Activated T-helper 2 cell treated with anti-CD3 and anti-CD28 coated beads, Interferon-gamma antibody, Interleukin-2, Interleukin-4, amounts not matched to agents 10 μg/mL and 5 μg/mL and 100 μg/mL, durations not matched to agents 14 hours and 24 hours and 36 hours (primary cell): ENCODE measurements at regions not wholly inside any gene's neighbourhood (a gene's known extent, or its start where the extent isn't known, plus 50 kb on each side); places are given as distances from the start of the nearest gene placed in this dataset.

ENCODE experiments used
- DNase-seq: peaks from one replicate; pipeline ENCODE4 v3.0.0; 2021; ENCODE audit warnings: low spot score
- H3K27ac Mint-ChIP-seq: one replicate; pipeline ENCODE4 v1.8.0; 2021; ENCODE audit warnings: mixed read lengths
- H3K27me3 Mint-ChIP-seq: one replicate; pipeline ENCODE4 v1.8.0; 2021; ENCODE audit warnings: low read depth, mixed read lengths
- H3K36me3 Mint-ChIP-seq: one replicate; pipeline ENCODE4 v1.8.0; 2021; ENCODE audit warnings: low read depth, mixed read lengths
- H3K4me1 Mint-ChIP-seq: one replicate; pipeline ENCODE4 v1.8.0; 2021; ENCODE audit warnings: low read depth, mixed read lengths
- H3K4me3 Mint-ChIP-seq: one replicate; pipeline ENCODE4 v1.8.0; 2021; ENCODE audit warnings: low read depth, mild to moderate bottlenecking, moderate library complexity, mixed read lengths
- H3K9me3 Mint-ChIP-seq: one replicate; pipeline ENCODE4 v1.8.0; 2021; ENCODE audit warnings: mixed read lengths
- intact Hi-C: fragments of 100-400 bp; cut with micrococcal nuclease; formaldehyde crosslinking; loops from one replicate; pipeline ENCODE4 v1.15.1; 2023

GRCh38 chr6:147709396-147710272 lies 201.1 kb downstream of the SAMD5 start:
- Mint-ChIP-seq H3K4me3 (no peak overlapping the region), H3K36me3 (no peaks in the 10 kb centered on the region), H3K27me3 (no peaks in the 10 kb centered on the region), H3K9me3 (no peaks in the 10 kb centered on the region), H3K27ac (no peak overlapping the region), H3K4me1 (no peaks in the 10 kb centered on the region)
- intact Hi-C loops = no loop called here
- DNase-seq = no peak

GRCh38 chr6:147710890-147711289 lies 202.4 kb downstream of the SAMD5 start:
- Mint-ChIP-seq H3K27me3 (no peaks in the 10 kb centered on the region), H3K4me3 (no peak overlapping the region), H3K9me3 (no peaks in the 10 kb centered on the region), H3K27ac (no peak overlapping the region), H3K4me1 (no peaks in the 10 kb centered on the region), H3K36me3 (no peaks in the 10 kb centered on the region)
- intact Hi-C loops = no loop called here
- no peak for DNase-seq

GRCh38 chr6:147711476-147711875 lies 203.0 kb downstream of the SAMD5 start:
- Mint-ChIP-seq H3K4me3 (no peak overlapping the region), H3K36me3 (no peaks in the 10 kb centered on the region), H3K9me3 (no peaks in the 10 kb centered on the region), H3K27ac (no peak overlapping the region), H3K27me3 (no peaks in the 10 kb centered on the region), H3K4me1 (no peaks in the 10 kb centered on the region)
- no peak for DNase-seq
- intact Hi-C loops = no loop called here

- Mint-ChIP-seq H3K36me3 (no peaks in the 10 kb centered on the region), H3K9me3 (no peaks in the 10 kb centered on the region), H3K4me3 (no peak overlapping the region), H3K27me3 (no peaks in the 10 kb centered on the region), H3K27ac (no peak overlapping the region), H3K4me1 (no peaks in the 10 kb centered on the region)
- intact Hi-C loops = no loop called here
- no peak for DNase-seq
Observed at GRCh38 chr6:147712841-147713240, 204.4 kb downstream of the SAMD5 start.

GRCh38 chr6:147715035-147715434 lies 206.5 kb downstream of the SAMD5 start:
- no peak for DNase-seq
- Mint-ChIP-seq H3K27ac (no peak overlapping the region), H3K9me3 (no peaks in the 10 kb centered on the region), H3K4me1 (no peaks in the 10 kb centered on the region), H3K4me3 (no peak overlapping the region), H3K36me3 (no peaks in the 10 kb centered on the region), H3K27me3 (no peaks in the 10 kb centered on the region)
- intact Hi-C loops = no loop called here

GRCh38 chr6:147716434-147716833 lies 207.9 kb downstream of the SAMD5 start:
- Mint-ChIP-seq H3K4me3 (no peak overlapping the region), H3K9me3 (no peaks in the 10 kb centered on the region), H3K4me1 (no peaks in the 10 kb centered on the region), H3K27me3 (no peaks in the 10 kb centered on the region), H3K36me3 (no peaks in the 10 kb centered on the region), H3K27ac (no peak overlapping the region)
- DNase-seq = no peak
- intact Hi-C loops = no loop called here

- no peak overlapping the region for H3K27ac Mint-ChIP-seq
- no peaks in the 10 kb centered on the region for H3K27me3 Mint-ChIP-seq
- H3K9me3 Mint-ChIP-seq = no peaks in the 10 kb centered on the region
- intact Hi-C loops = no loop called here
- H3K36me3 Mint-ChIP-seq = no peaks in the 10 kb centered on the region
- H3K4me1 Mint-ChIP-seq = no peaks in the 10 kb centered on the region
- H3K4me3 Mint-ChIP-seq = no peak overlapping the region
- no peak for DNase-seq
Observed at GRCh38 chr6:147717991-147718390, 209.5 kb downstream of the SAMD5 start.

GRCh38 chr6:147722158-147722557 lies 213.7 kb downstream of the SAMD5 start:
- H3K36me3 Mint-ChIP-seq = no peaks in the 10 kb centered on the region
- intact Hi-C loops = no loop called here
- H3K4me3 Mint-ChIP-seq = no peak overlapping the region
- no peaks in the 10 kb centered on the region for H3K27me3 Mint-ChIP-seq
- no peak for DNase-seq
- no peaks in the 10 kb centered on the region for H3K9me3 Mint-ChIP-seq
- H3K4me1 Mint-ChIP-seq = no peaks in the 10 kb centered on the region
- H3K27ac Mint-ChIP-seq = no peak overlapping the region

GRCh38 chr6:147724454-147724853 lies 216.0 kb downstream of the SAMD5 start:
- Mint-ChIP-seq H3K27me3 (no peaks in the 10 kb centered on the region), H3K36me3 (no peaks in the 10 kb centered on the region), H3K27ac (no peak overlapping the region), H3K9me3 (no peaks in the 10 kb centered on the region), H3K4me1 (no peaks in the 10 kb centered on the region), H3K4me3 (no peak overlapping the region)
- intact Hi-C loops = no loop called here
- no peak for DNase-seq

GRCh38 chr6:147726342-147726741 lies 217.9 kb downstream of the SAMD5 start:
- H3K9me3 Mint-ChIP-seq = no peaks in the 10 kb centered on the region
- H3K36me3 Mint-ChIP-seq = no peaks in the 10 kb centered on the region

GRCh38 chr6:147728903-147729302 lies 220.4 kb downstream of the SAMD5 start:
- intact Hi-C loops = no loop called here
- no peaks in the 10 kb centered on the region for H3K4me1 Mint-ChIP-seq
- no peaks in the 10 kb centered on the region for H3K27me3 Mint-ChIP-seq
- no peak for DNase-seq
- H3K4me3 Mint-ChIP-seq = no peak overlapping the region
- no peaks in the 10 kb centered on the region for H3K36me3 Mint-ChIP-seq
- H3K27ac Mint-ChIP-seq = no peak overlapping the region
- H3K9me3 Mint-ChIP-seq = no peaks in the 10 kb centered on the region

More at GRCh38 chr6:147726342-147726741, 217.9 kb downstream of the SAMD5 start:
- Mint-ChIP-seq H3K27ac (no peak overlapping the region), H3K4me3 (no peak overlapping the region), H3K4me1 (no peaks in the 10 kb centered on the region), H3K27me3 (no peaks in the 10 kb centered on the region)
- no peak for DNase-seq
- intact Hi-C loops = no loop called here

GRCh38 chr6:147733686-147734085 lies 225.2 kb downstream of the SAMD5 start:
- intact Hi-C loops = no loop called here
- H3K9me3 Mint-ChIP-seq = no peaks in the 10 kb centered on the region
- DNase-seq = no peak
- H3K27me3 Mint-ChIP-seq = peaks cover 3% of the 10 kb centered on the region
- H3K36me3 Mint-ChIP-seq = no peaks in the 10 kb centered on the region
- H3K4me1 Mint-ChIP-seq = no peaks in the 10 kb centered on the region
- no peak overlapping the region for H3K4me3 Mint-ChIP-seq
- no peak overlapping the region for H3K27ac Mint-ChIP-seq

- no peak overlapping the region for H3K4me3 Mint-ChIP-seq
- H3K27ac Mint-ChIP-seq = no peak overlapping the region
- no peaks in the 10 kb centered on the region for H3K36me3 Mint-ChIP-seq
- intact Hi-C loops = no loop called here
- no peaks in the 10 kb centered on the region for H3K9me3 Mint-ChIP-seq
- no peaks in the 10 kb centered on the region for H3K4me1 Mint-ChIP-seq
- DNase-seq = no peak
- H3K27me3 Mint-ChIP-seq = peaks cover 3% of the 10 kb centered on the region
Observed at GRCh38 chr6:147734151-147734550, 225.7 kb downstream of the SAMD5 start.
